ENCODE measurements at regions not wholly inside any gene's neighbourhood (a gene's known extent, or its start where the extent isn't known, plus 50 kb on each side); places are given as distances from the start of the nearest gene placed in this dataset.
"Not testable (repeated sequence)": the region's sequence is repeated elsewhere in the genome, so short reads cannot be mapped to it uniquely, and the experiment has no call there.

- TF ChIP-seq CTCF, POLR2A (IDR thresholded peaks at IDR 0.05): not testable (repeated sequence)
Observed at GRCh38 chr2:87593784-87594610, 153.9 kb upstream of the PLGLB2 start.

Measured in lower leg skin (tissue), 3 donors.